ENCODE measurements at regions not wholly inside any gene's neighbourhood (a gene's known extent, or its start where the extent isn't known, plus 50 kb on each side); places are given as distances from the start of the nearest gene placed in this dataset.
"Not testable (repeated sequence)": the region's sequence is repeated elsewhere in the genome, so short reads cannot be mapped to it uniquely, and the experiment has no call there.

GRCh38 chr10:130961506-130962239 lies 349.8 kb downstream of the TCERG1L start:
- DNase-seq, result no peak

GRCh38 chr10:130962240-130963051 lies 349.1 kb downstream of the TCERG1L start:
- no peak for DNase-seq

- DNase-seq, result no peak
Measured at GRCh38 chr10:130963052-130963393, 348.5 kb downstream of the TCERG1L start.

GRCh38 chr10:130963786-130964522 lies 347.6 kb downstream of the TCERG1L start:
- no peak for DNase-seq

GRCh38 chr10:130964771-130965170 lies 346.8 kb downstream of the TCERG1L start:
- no peak for DNase-seq

GRCh38 chr10:130967161-130967560 lies 344.4 kb downstream of the TCERG1L start:
- no peak for DNase-seq

- DNase-seq, result no peak
Measured at GRCh38 chr10:130967784-130968183, 343.7 kb downstream of the TCERG1L start.

GRCh38 chr10:130968511-130968910 lies 343.0 kb downstream of the TCERG1L start:
- no peak for DNase-seq

GRCh38 chr10:130968964-130969363 lies 342.6 kb downstream of the TCERG1L start:
- DNase-seq, result no peak

GRCh38 chr10:130969700-130970099 lies 341.8 kb downstream of the TCERG1L start:
- no peak for DNase-seq

- DNase-seq, result no peak
Measured at GRCh38 chr10:130970341-130971122, 341.0 kb downstream of the TCERG1L start.

- no peak for DNase-seq
Measured at GRCh38 chr10:130971123-130971435, 340.4 kb downstream of the TCERG1L start.

- DNase-seq, result no peak
Measured at GRCh38 chr10:130973127-130973839, 338.2 kb downstream of the TCERG1L start.

GRCh38 chr10:130974166-130974565 lies 337.4 kb downstream of the TCERG1L start:
- DNase-seq, result no peak

- DNase-seq, result not testable (repeated sequence)
Measured at GRCh38 chr10:130975351-130975750, 336.2 kb downstream of the TCERG1L start.

GRCh38 chr10:130982802-130983201 lies 328.7 kb downstream of the TCERG1L start:
- no peak for DNase-seq

GRCh38 chr10:130983749-130984148 lies 327.8 kb downstream of the TCERG1L start:
- DNase-seq, result no peak

- DNase-seq, result no peak
Measured at GRCh38 chr10:130984686-130985085, 326.8 kb downstream of the TCERG1L start.

GRCh38 chr10:130985158-130985753 lies 326.3 kb downstream of the TCERG1L start:
- no peak for DNase-seq

GRCh38 chr10:130986846-130987245 lies 324.7 kb downstream of the TCERG1L start:
- no peak for DNase-seq

- DNase-seq, result no peak
Measured at GRCh38 chr10:130987401-130987800, 324.1 kb downstream of the TCERG1L start.
